Sigmoid colon (tissue), 6 donors: ENCODE measurements at regions not wholly inside any gene's neighbourhood (a gene's known extent, or its start where the extent isn't known, plus 50 kb on each side); places are given as distances from the start of the nearest gene placed in this dataset.

ENCODE experiments used
- DNase-seq: peaks from one replicate; pipeline ENCODE4 v3.0.0-alpha.2; 2019
- H3K27ac ChIP-seq, 4 donors: fragments of 200-600 bp; sonication (generic); one replicate each; pipeline ENCODE4 v1.5.1; 2016 to 2019; ENCODE audit warnings: mild to moderate bottlenecking in 1 of 4
- H3K27me3 ChIP-seq, 3 donors: fragments of 200-600 bp; sonication (generic); one replicate each; pipeline ENCODE4 v1.5.1; 2019; ENCODE audit warnings: mild to moderate bottlenecking in 1 of 3
- H3K36me3 ChIP-seq, 4 donors: fragments of 200-600 bp; sonication (generic); one replicate each; pipeline ENCODE4 v1.5.1; 2016 to 2019
- H3K4me1 ChIP-seq, 4 donors: fragments of 200-600 bp; sonication (generic); one replicate each; pipeline ENCODE4 v1.5.1; 2017 to 2019
- H3K4me3 ChIP-seq, 4 donors: fragments of 200-600 bp; sonication (generic); one replicate each; pipeline ENCODE4 v1.5.1; 2017 to 2019; ENCODE audit warnings: mild to moderate bottlenecking in 2 of 4, moderate library complexity in 1 of 4
- H3K9me3 ChIP-seq, 4 donors: fragments of 200-600 bp in 3 of 4; sonication (generic) in 3 of 4; one replicate each; pipeline versions ENCODE4 v1.5.1 to v1.6.1; 2013 to 2019
- EP300 ChIP-seq, 4 donors: sonication (generic); formaldehyde crosslinking; IDR thresholded peaks; one replicate each; pipeline ENCODE4 v1.6.1; 2017; ENCODE audit warnings: antibody characterized with exemption in 4 of 4
- POLR2A ChIP-seq, 2 donors: fragments of 450-650 bp; IDR thresholded peaks; one replicate each; pipeline ENCODE4 v1.6.1; 2016; ENCODE audit warnings: antibody characterized with exemption in 2 of 2, mild to moderate bottlenecking in 2 of 2, moderate library complexity in 2 of 2
- POLR2AphosphoS5 ChIP-seq, 4 donors: sonication (generic); formaldehyde crosslinking; IDR thresholded peaks; one replicate each; pipeline ENCODE4 v1.6.1; 2017; ENCODE audit warnings: antibody characterized with exemption in 4 of 4
- WGBS, 2 donors: extraction: QIAGEN DNeasy Blood & Tissue Kit; methylation state at CpG; one replicate each; pipeline ENCODE4 v1.1.7; 2013; 5-methylcytosine and 5-hydroxymethylcytosine counted together
- intact Hi-C: fragments of 100-400 bp; cut with DNase I; formaldehyde crosslinking; loops from one replicate; pipeline ENCODE4 v1.15.1; 2023
- TF ChIP-seq, protein P1 (sequence below), 4 experiments: fragments of 450-650 bp in 3 of 4; fragments of 200-600 bp in 1 of 4; IDR thresholded peaks; one replicate each; pipeline ENCODE4 v1.5.1; 2016 to 2019; ENCODE audit warnings: antibody characterized with exemption in 4 of 4, mild to moderate bottlenecking in 3 of 4, moderate library complexity in 2 of 4
- donor health status: healthy with polysubstance abuse.
- donor health status: healthy.

DNA sequence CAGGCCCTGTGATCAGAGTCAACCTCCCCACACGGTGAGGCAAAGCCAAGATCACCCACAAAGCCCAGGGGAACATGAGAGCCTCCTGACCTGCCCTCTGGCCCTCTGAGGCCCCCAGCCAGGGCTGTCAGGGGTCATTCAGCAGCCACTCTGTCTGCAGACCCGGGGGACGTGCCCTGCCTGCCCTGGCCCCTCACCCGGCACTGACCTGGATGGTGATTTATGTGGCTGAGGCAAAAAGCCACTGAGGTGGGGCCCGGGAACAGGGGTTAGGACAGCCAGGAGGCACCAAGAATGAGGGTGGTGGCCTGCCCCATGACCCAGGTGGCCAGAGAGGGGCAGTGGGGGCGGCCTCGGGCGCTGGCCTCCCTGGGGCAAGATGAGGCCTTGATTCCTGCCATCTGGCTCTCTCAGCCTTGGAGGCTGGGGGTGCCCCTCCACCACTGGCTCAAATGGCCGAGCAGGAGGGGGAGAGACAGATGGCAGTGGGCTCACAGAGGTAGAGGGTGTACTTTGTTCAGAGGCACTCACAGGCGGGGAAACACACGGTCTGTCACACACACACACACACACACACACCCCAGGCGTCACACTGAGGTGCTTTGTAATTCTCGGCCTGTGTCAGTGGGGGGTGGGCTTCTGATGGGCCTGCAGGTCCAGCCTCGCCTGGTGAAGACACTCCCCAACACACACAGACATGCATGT is 174.0 kb upstream of the GSE1 start:
- Histone ChIP-seq H3K27me3 (no peaks in the 10 kb centered on the region), H3K4me1 (peaks cover 0 to 22% (median 21%) of the 10 kb centered on the region in 4 donors), H3K4me3 (no peak overlapping the region), H3K36me3 (no peaks in the 10 kb centered on the region), H3K27ac (no peak overlapping the region), H3K9me3 (no peaks in the 10 kb centered on the region)
- 40 to 65% methylated on average over 14 of the region's 14 CpGs for WGBS, 2 donors
- TF ChIP-seq POLR2A (IDR thresholded peaks at IDR 0.05) (no peak), EP300 (IDR thresholded peaks at IDR 0.05) (no peak), POLR2AphosphoS5 (IDR thresholded peaks at IDR 0.05) (no peak)
- TF ChIP-seq, protein P1, sequence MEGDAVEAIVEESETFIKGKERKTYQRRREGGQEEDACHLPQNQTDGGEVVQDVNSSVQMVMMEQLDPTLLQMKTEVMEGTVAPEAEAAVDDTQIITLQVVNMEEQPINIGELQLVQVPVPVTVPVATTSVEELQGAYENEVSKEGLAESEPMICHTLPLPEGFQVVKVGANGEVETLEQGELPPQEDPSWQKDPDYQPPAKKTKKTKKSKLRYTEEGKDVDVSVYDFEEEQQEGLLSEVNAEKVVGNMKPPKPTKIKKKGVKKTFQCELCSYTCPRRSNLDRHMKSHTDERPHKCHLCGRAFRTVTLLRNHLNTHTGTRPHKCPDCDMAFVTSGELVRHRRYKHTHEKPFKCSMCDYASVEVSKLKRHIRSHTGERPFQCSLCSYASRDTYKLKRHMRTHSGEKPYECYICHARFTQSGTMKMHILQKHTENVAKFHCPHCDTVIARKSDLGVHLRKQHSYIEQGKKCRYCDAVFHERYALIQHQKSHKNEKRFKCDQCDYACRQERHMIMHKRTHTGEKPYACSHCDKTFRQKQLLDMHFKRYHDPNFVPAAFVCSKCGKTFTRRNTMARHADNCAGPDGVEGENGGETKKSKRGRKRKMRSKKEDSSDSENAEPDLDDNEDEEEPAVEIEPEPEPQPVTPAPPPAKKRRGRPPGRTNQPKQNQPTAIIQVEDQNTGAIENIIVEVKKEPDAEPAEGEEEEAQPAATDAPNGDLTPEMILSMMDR (IDR thresholded peaks at IDR 0.05) = no peak
- no peak for DNase-seq
- intact Hi-C loops = no loop called here

DNA sequence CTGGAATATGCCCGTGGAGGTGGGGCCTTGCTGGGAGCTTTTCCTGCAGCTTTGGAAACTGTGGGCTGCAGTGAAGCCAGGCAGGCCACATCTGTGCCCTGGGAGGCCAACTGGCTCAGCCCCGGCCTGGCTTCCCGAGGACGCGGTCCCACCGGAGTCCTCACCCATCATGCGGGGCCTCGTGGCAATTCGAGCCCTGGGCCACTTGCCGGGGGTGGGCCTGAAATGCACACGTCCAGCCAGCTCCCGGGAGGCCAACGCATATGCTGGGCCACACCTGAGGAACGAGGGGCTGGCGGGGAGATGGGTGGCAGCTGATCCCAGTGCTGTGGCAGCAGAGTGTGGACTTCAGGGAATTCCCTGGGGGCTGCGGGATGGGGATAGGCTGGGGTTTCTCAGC is 172.4 kb upstream of the GSE1 start:
- Histone ChIP-seq H3K27ac (no peak overlapping the region), H3K9me3 (no peaks in the 10 kb centered on the region), H3K27me3 (no peaks in the 10 kb centered on the region), H3K4me1 (peaks cover 0 to 37% (median 33%) of the 10 kb centered on the region in 4 donors), H3K4me3 (no peak overlapping the region), H3K36me3 (no peaks in the 10 kb centered on the region)
- TF ChIP-seq POLR2A (IDR thresholded peaks at IDR 0.05) = no peak
- no peak for TF ChIP-seq POLR2AphosphoS5 (IDR thresholded peaks at IDR 0.05)
- TF ChIP-seq EP300 (IDR thresholded peaks at IDR 0.05) = no peak
- TF ChIP-seq, protein P1 (IDR thresholded peaks at IDR 0.05) = no peak
- intact Hi-C loops = no loop called here
- no peak for DNase-seq
- WGBS, 2 donors = 94% methylated on average over 16 of the region's 16 CpGs

DNA sequence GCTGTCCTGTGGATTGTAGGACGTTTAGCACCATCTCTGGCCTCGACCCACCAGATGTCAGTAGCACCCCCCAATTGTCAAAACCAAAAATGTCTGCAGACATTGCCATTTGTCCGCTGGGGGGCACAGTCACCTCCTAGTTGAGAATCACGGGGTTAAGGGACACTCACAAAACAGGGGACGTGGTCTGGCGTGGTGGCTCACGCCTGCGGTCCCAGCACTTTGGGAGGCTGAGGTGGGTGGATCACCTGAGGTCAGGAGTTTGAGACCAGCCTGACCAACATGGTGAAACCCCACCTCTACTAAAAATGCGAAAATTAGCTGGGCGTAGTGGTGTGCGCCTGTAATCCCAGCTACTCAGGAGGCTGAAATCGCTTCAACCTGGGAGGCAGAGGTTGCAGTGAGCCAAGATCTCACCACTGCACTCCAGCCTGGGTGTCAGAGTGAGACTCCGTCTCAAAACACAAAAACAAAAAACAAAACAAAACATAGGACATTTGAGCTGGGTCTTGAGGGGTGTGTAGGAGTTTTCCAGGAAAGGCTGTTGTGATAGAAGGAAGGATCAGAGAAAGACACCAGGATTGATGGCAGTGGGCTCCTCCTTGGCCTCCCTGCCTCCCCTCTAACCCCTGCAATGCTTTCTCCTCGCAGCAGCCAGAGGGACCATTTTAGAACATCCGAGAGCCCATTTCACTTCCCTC is 171.8 kb upstream of the GSE1 start:
- Histone ChIP-seq H3K4me1 (peaks cover 0 to 37% (median 33%) of the 10 kb centered on the region in 4 donors), H3K4me3 (no peak overlapping the region), H3K27ac (no peak overlapping the region), H3K36me3 (no peaks in the 10 kb centered on the region), H3K9me3 (no peaks in the 10 kb centered on the region), H3K27me3 (no peaks in the 10 kb centered on the region)
- TF ChIP-seq, protein P1 (IDR thresholded peaks at IDR 0.05) = no peak
- no peak for TF ChIP-seq POLR2A (IDR thresholded peaks at IDR 0.05)
- TF ChIP-seq POLR2AphosphoS5 (IDR thresholded peaks at IDR 0.05) = no peak
- no peak for TF ChIP-seq EP300 (IDR thresholded peaks at IDR 0.05)
- no peak for DNase-seq
- 90 to 93% methylated on average over 15 of the region's 15 CpGs for WGBS, 2 donors
- intact Hi-C loops = no loop called here

DNA sequence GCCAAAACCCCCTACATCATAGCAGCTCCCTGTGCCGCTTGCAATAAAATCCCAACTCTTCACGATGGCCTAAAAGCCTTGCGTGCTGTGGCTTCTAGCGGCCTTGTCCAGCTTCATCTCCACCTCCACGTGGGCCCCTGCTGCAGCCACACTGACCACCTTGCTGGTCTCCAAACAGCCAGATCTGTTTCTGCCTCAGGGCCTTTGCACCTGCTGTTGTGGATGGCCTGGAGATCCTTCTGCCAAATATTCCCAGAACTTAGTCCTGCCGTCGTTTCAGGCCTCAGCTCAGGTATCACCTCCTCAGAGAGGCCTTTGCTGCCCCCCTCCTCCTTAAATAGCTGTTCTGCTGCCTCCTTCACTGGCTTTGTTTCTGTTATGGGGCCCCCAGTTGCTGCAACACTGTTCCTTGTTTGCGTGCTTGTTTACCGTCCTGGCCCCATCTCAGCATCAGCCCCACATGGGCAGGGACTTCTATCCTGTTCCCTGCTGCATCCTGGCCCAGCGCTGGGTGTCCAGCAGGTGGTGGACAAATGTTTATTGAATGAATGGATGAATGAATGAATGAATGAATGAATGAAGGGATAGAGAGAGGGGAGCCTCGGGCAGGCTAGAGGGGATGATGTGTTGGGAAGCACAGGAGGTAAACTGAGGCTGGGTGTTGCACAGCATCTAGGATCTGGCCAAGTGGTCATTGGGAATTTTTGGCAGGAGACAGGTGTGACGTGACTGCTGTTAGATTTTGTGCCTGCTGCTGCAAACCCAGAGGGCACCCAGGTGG is 171.0 kb upstream of the GSE1 start:
- Histone ChIP-seq H3K27me3 (no peaks in the 10 kb centered on the region), H3K9me3 (no peaks in the 10 kb centered on the region), H3K36me3 (no peaks in the 10 kb centered on the region), H3K4me1 (peaks cover 0 to 34% (median 32%) of the 10 kb centered on the region in 4 donors), H3K4me3 (no peak overlapping the region), H3K27ac (no peak overlapping the region)
- no peak for DNase-seq
- WGBS, 2 donors = 92% methylated on average over 12 of the region's 12 CpGs
- intact Hi-C loops = no loop called here
- TF ChIP-seq POLR2AphosphoS5 (IDR thresholded peaks at IDR 0.05) (no peak), EP300 (IDR thresholded peaks at IDR 0.05) (no peak)

DNA sequence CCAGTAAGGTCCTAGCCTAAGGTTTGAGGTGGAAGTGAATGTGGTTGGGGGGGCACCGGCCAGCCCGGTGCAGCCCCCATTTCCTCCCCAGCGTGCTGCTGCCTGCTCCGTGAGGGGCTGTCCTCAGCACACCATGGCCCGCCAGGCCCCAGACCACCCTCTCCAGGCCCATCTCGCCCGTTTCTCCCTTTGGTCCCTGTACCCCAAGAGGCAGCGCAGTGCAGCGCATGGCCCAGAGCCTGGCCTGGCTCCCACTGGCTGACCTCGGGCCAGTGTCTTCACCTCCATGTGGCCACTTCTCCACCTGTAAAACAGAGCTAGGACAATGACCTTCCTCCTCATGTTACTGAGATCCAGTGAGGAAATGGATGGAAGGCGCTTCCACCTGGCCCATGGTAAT is 170.0 kb upstream of the GSE1 start:
- H3K4me1 ChIP-seq = peaks cover 0 to 31% (median 27%) of the 10 kb centered on the region in 4 donors
- intact Hi-C loops = no loop called here
- no peaks in the 10 kb centered on the region for H3K9me3 ChIP-seq
- H3K27ac ChIP-seq = no peak overlapping the region
- no peak for DNase-seq
- no peaks in the 10 kb centered on the region for H3K27me3 ChIP-seq
- no peak overlapping the region for H3K4me3 ChIP-seq
- no peak for TF ChIP-seq POLR2AphosphoS5 (IDR thresholded peaks at IDR 0.05)
- TF ChIP-seq POLR2A (IDR thresholded peaks at IDR 0.05) = no peak
- TF ChIP-seq EP300 (IDR thresholded peaks at IDR 0.05) = no peak
- TF ChIP-seq, protein P1 (IDR thresholded peaks at IDR 0.05) = no peak
- WGBS, 2 donors = 83 to 90% methylated on average over 11 of the region's 11 CpGs
- no peaks in the 10 kb centered on the region for H3K36me3 ChIP-seq
